ENCODE measurements at regions not wholly inside any gene's neighbourhood (a gene's known extent, or its start where the extent isn't known, plus 50 kb on each side); places are given as distances from the start of the nearest gene placed in this dataset.

GRCh38 chr17:27396045-27396444 lies 60.2 kb upstream of the KSR1 start:
- no peak for DNase-seq

- no peak for DNase-seq
These were observed 59.3 kb upstream of the KSR1 start for GRCh38 chr17:27396941-27397340.

GRCh38 chr17:27398691-27399090 lies 57.6 kb upstream of the KSR1 start:
- no peak for DNase-seq

GRCh38 chr17:27400991-27401390 lies 55.3 kb upstream of the KSR1 start:
- no peak for DNase-seq

GRCh38 chr17:27402943-27403342 lies 53.3 kb upstream of the KSR1 start:
- no peak for DNase-seq

GRCh38 chr17:27403480-27404005 lies 52.7 kb upstream of the KSR1 start:
- no peak for DNase-seq

- no peak for DNase-seq
These were observed 51.6 kb upstream of the KSR1 start for GRCh38 chr17:27404676-27405075.
